ENCODE measurements at regions not wholly inside any gene's neighbourhood (a gene's known extent, or its start where the extent isn't known, plus 50 kb on each side); places are given as distances from the start of the nearest gene placed in this dataset.

- DNase-seq (ENCODE audit: low spot score) = no peak
Measured at GRCh38 chr2:226030369-226030768, 630.9 kb downstream of the NYAP2 start.

- no peak for DNase-seq (ENCODE audit: low spot score)
Measured at GRCh38 chr2:226023946-226024345, 624.4 kb downstream of the NYAP2 start.

GRCh38 chr2:226023383-226023782 is 623.9 kb downstream of the NYAP2 start:
- DNase-seq (ENCODE audit: low spot score) = no peak

GRCh38 chr2:226020956-226021355 is 621.4 kb downstream of the NYAP2 start:
- DNase-seq (ENCODE audit: low spot score) = no peak

GRCh38 chr2:226020176-226020575 is 620.7 kb downstream of the NYAP2 start:
- DNase-seq (ENCODE audit: low spot score) = no peak

GRCh38 chr2:226018641-226019040 is 619.1 kb downstream of the NYAP2 start:
- DNase-seq (ENCODE audit: low spot score) = no peak

- no peak for DNase-seq (ENCODE audit: low spot score)
Measured at GRCh38 chr2:226017537-226017936, 618.0 kb downstream of the NYAP2 start.

- no peak for DNase-seq (ENCODE audit: low spot score)
Measured at GRCh38 chr2:226017107-226017506, 617.6 kb downstream of the NYAP2 start.

- DNase-seq (ENCODE audit: low spot score) = no peak
Measured at GRCh38 chr2:226011716-226012450, 612.4 kb downstream of the NYAP2 start.

- no peak for DNase-seq (ENCODE audit: low spot score)
Measured at GRCh38 chr2:226002438-226002837, 602.9 kb downstream of the NYAP2 start.

- no peak for DNase-seq (ENCODE audit: low spot score)
Measured at GRCh38 chr2:226001716-226002115, 602.2 kb downstream of the NYAP2 start.

GRCh38 chr2:225999692-226000091 is 600.2 kb downstream of the NYAP2 start:
- DNase-seq (ENCODE audit: low spot score) = no peak

GRCh38 chr2:225998653-225999052 is 599.1 kb downstream of the NYAP2 start:
- DNase-seq (ENCODE audit: low spot score) = no peak

- no peak for DNase-seq (ENCODE audit: low spot score)
Measured at GRCh38 chr2:225998116-225998515, 598.6 kb downstream of the NYAP2 start.

GRCh38 chr2:225996462-225996828 is 596.9 kb downstream of the NYAP2 start:
- DNase-seq (ENCODE audit: low spot score) = no peak

- DNase-seq (ENCODE audit: low spot score) = no peak
Measured at GRCh38 chr2:225995796-225996461, 596.4 kb downstream of the NYAP2 start.

GRCh38 chr2:225994748-225995405 is 595.4 kb downstream of the NYAP2 start:
- no peak for DNase-seq (ENCODE audit: low spot score)

- no peak for DNase-seq (ENCODE audit: low spot score)
Measured at GRCh38 chr2:225993430-225993829, 593.9 kb downstream of the NYAP2 start.

- no peak for DNase-seq (ENCODE audit: low spot score)
Measured at GRCh38 chr2:225989809-225990208, 590.3 kb downstream of the NYAP2 start.

GRCh38 chr2:225980372-225980771 is 580.9 kb downstream of the NYAP2 start:
- no peak for DNase-seq (ENCODE audit: low spot score)

- DNase-seq (ENCODE audit: low spot score) = no peak
Measured at GRCh38 chr2:225971433-225971832, 571.9 kb downstream of the NYAP2 start.

GRCh38 chr2:225948903-225949302 is 549.4 kb downstream of the NYAP2 start:
- DNase-seq (ENCODE audit: low spot score) = no peak

- DNase-seq (ENCODE audit: low spot score) = no peak
Measured at GRCh38 chr2:225938991-225939390, 539.5 kb downstream of the NYAP2 start.

Data from CD4-positive, alpha-beta T cell treated with Interleukin-15 for 4 hours (primary cell).